HCT116 (cell line): ENCODE measurements at regions not wholly inside any gene's neighbourhood (a gene's known extent, or its start where the extent isn't known, plus 50 kb on each side); places are given as distances from the start of the nearest gene placed in this dataset.

Experiments used
- ATAC-seq: fragments of 200-7000 bp; cut with Tn5 transposase; 2 replicates; pipeline ENCODE4 v1.9.1; 2020; ENCODE audit warnings: mild to moderate bottlenecking, moderate library complexity
- BruUV-seq: library from RNA; stranded (reverse); fragments of 400-500 nt; replicated peaks from 2 replicates; lab custom pipeline; 2021; lab: Mats Ljungman, UMichigan
- CTCF ChIA-PET: fragments of 300-600 bp; sonication (Branson Sonifier 250); formaldehyde crosslinking; loops from one replicate; lab custom pipeline; 2021; ENCODE audit warnings: antibody characterized with exemption; lab: Charles Lee
- POLR2A ChIA-PET: fragments of 300-600, 350-600 bp; sonication (Branson Sonifier 250); formaldehyde crosslinking; loops from one replicate; lab custom pipeline; 2021; ENCODE audit warnings: antibody characterized with exemption; lab: Charles Lee
- RAD21 ChIA-PET, 2 experiments: fragments of 300-600 bp; sonication (Branson Sonifier 250); formaldehyde crosslinking; loops; one replicate each; lab custom pipeline; 2023; ENCODE audit warnings: low total read pairs in 2 of 2; ENCODE audit not compliant: uncharacterized antibody in 2 of 2, unreplicated experiment in 2 of 2, low non-redundant PET in 1 of 2; lab: Charles Lee
- DNase-seq: peaks from one replicate; pipeline ENCODE4 v3.0.0-alpha.2; 2010; ENCODE audit warnings: low read depth, low spot score
- H2AFZ ChIP-seq: fragments of 200-600 bp; shearing (Covaris generic), sonication (generic); 2 replicates; pipeline ENCODE4 v1.6.1; 2017; ENCODE audit warnings: low read depth, mixed run types, mixed read lengths, antibody characterized with exemption, low read length; ENCODE audit not compliant: poor library complexity, severe bottlenecking
- H3K27ac ChIP-seq: 2 replicates; pipeline ENCODE4 v1.5.1; 2012; ENCODE audit warnings: low read depth, low read length
- H3K27me3 ChIP-seq: fragments of 200-600 bp; sonication (generic); 2 replicates; pipeline ENCODE4 v1.6.1; 2016; ENCODE audit warnings: mixed run types, low read length, mixed read lengths; ENCODE audit not compliant: insufficient read depth
- H3K36me3 ChIP-seq, 2 experiments: fragments of 200-500 bp in 1 of 2; fragments of 200-600 bp in 1 of 2; sonication (Bioruptor generic) in 1 of 2; sonication (generic) in 1 of 2; 2 replicates each; pipeline versions ENCODE4 v1.5.1 to v1.6.1; 2014 to 2016; ENCODE audit warnings: low read length in 2 of 2, inconsistent platforms in 1 of 2, mixed read lengths in 1 of 2, mixed run types in 1 of 2; ENCODE audit not compliant: insufficient read depth in 2 of 2, control insufficient read depth in 1 of 2
- H3K4me1 ChIP-seq, 2 experiments: fragments of 200-600 bp in 1 of 2; sonication (generic) in 1 of 2; 2 replicates each; pipeline versions ENCODE4 v1.5.1 to v1.6.1; 2012 to 2017; ENCODE audit warnings: low read length in 2 of 2, inconsistent platforms in 1 of 2, mild to moderate bottlenecking in 1 of 2, mixed read lengths in 1 of 2, mixed run types in 1 of 2, moderate library complexity in 1 of 2; ENCODE audit not compliant: insufficient read depth in 2 of 2, control insufficient read depth in 1 of 2
- H3K4me2 ChIP-seq: fragments of 200-600 bp; sonication (generic); 2 replicates; pipeline ENCODE4 v1.6.1; 2017; ENCODE audit warnings: mixed run types, low read length, mixed read lengths
- H3K4me3 ChIP-seq, 2 experiments: fragments of 200-600 bp in 1 of 2; sonication (generic) in 1 of 2; replicated peaks in 1 of 2; 2 replicates each; pipeline ENCODE4 v1.5.1; 2011 to 2016; ENCODE audit warnings: low read length in 2 of 2, control low read depth in 1 of 2, low read depth in 1 of 2, mild to moderate bottlenecking in 1 of 2, mixed read lengths in 1 of 2, mixed run types in 1 of 2
- H3K79me2 ChIP-seq: fragments of 200-600 bp; sonication (generic); 2 replicates; pipeline ENCODE4 v1.6.1; 2017; ENCODE audit warnings: mild to moderate bottlenecking, mixed run types, low read length, moderate library complexity, mixed read lengths; ENCODE audit not compliant: insufficient read depth
- H3K9ac ChIP-seq: fragments of 200-600 bp; sonication (generic); 2 replicates; pipeline ENCODE4 v1.6.1; 2016; ENCODE audit warnings: low read length, mixed read lengths
- H3K9me2 ChIP-seq: fragments of 200-600 bp; sonication (generic), shearing (Covaris generic); 2 replicates; pipeline ENCODE4 v1.6.1; 2017; ENCODE audit warnings: mixed run types, mild to moderate bottlenecking, moderate library complexity; ENCODE audit not compliant: insufficient read depth
- H3K9me3 ChIP-seq, 2 experiments: fragments of 200-500 bp in 1 of 2; fragments of 200-600 bp in 1 of 2; sonication (Bioruptor generic) in 1 of 2; sonication (generic) in 1 of 2; 2 replicates each; pipeline ENCODE4 v1.6.1; 2014 to 2017; ENCODE audit warnings: low read length in 2 of 2, mixed read lengths in 2 of 2, inconsistent platforms in 1 of 2, low read depth in 1 of 2, mild to moderate bottlenecking in 1 of 2, mixed run types in 1 of 2, moderate library complexity in 1 of 2; ENCODE audit not compliant: control insufficient read depth in 1 of 2, insufficient read depth in 1 of 2
- H4K20me1 ChIP-seq: fragments of 200-600 bp; sonication (generic), shearing (Covaris generic); 2 replicates; pipeline ENCODE4 v1.6.1; 2017; ENCODE audit warnings: mixed run types, mild to moderate bottlenecking, moderate library complexity; ENCODE audit not compliant: insufficient read depth
- ATF3 ChIP-seq: IDR thresholded peaks from 2 replicates; pipeline ENCODE4 v1.6.1; 2012
- CBX3 ChIP-seq: IDR thresholded peaks from 2 replicates; pipeline ENCODE4 v1.6.1; 2012; ENCODE audit warnings: low read depth
- CEBPB ChIP-seq: IDR thresholded peaks from 2 replicates; pipeline ENCODE4 v1.6.1; 2012; ENCODE audit warnings: low read depth
- CTCF ChIP-seq, 3 experiments: fragments of 200-600 bp in 1 of 3; sonication (generic) in 1 of 3; IDR thresholded peaks in 2 of 3; conservative IDR thresholded peaks in 1 of 3; 2 replicates each; pipeline ENCODE4 v1.5.1; 2012 to 2017; ENCODE audit warnings: low read depth in 2 of 3, low read length in 2 of 3, antibody characterized with exemption in 1 of 3, borderline replicate concordance in 1 of 3, control low read depth in 1 of 3, mild to moderate bottlenecking in 1 of 3, mixed read lengths in 1 of 3, mixed run types in 1 of 3, moderate library complexity in 1 of 3; ENCODE audit not compliant: insufficient read depth in 1 of 3
- EGR1 ChIP-seq: IDR thresholded peaks from 2 replicates; pipeline ENCODE4 v1.6.1; 2012; ENCODE audit warnings: low read depth
- ELF1 ChIP-seq: IDR thresholded peaks from 2 replicates; pipeline ENCODE4 v1.6.1; 2012; ENCODE audit warnings: low read depth, borderline replicate concordance
- EZH2 ChIP-seq: fragments of 200-600 bp; sonication (generic); IDR thresholded peaks from 2 replicates; pipeline ENCODE4 v1.6.1; 2017; ENCODE audit warnings: antibody characterized with exemption, mixed run types
- EZH2phosphoT487 ChIP-seq: fragments of 200-600 bp; IDR thresholded peaks from 2 replicates; pipeline ENCODE4 v1.6.1; 2018; ENCODE audit warnings: antibody characterized with exemption, borderline replicate concordance
- FOSL1 ChIP-seq: IDR thresholded peaks from 2 replicates; pipeline ENCODE4 v1.6.1; 2012; ENCODE audit warnings: low read depth
- MAX ChIP-seq: IDR thresholded peaks from 2 replicates; pipeline ENCODE4 v1.6.1; 2012
- POLR2A ChIP-seq: IDR thresholded peaks from 2 replicates; pipeline ENCODE4 v1.7.0; 2011; ENCODE audit warnings: borderline replicate concordance; ENCODE audit not compliant: insufficient read depth, insufficient read length; ENCODE audit errors: extremely low read depth
- POLR2AphosphoS5 ChIP-seq: IDR thresholded peaks from 2 replicates; pipeline ENCODE4 v1.6.1; 2011; ENCODE audit warnings: mild to moderate bottlenecking, low read depth, low read length, moderate library complexity
- RAD21 ChIP-seq: IDR thresholded peaks from 2 replicates; pipeline ENCODE4 v1.6.1; 2012; ENCODE audit warnings: low read depth, mild to moderate bottlenecking
- SIN3A ChIP-seq: IDR thresholded peaks from 2 replicates; pipeline ENCODE4 v1.6.1; 2012; ENCODE audit warnings: low read depth
- SP1 ChIP-seq: IDR thresholded peaks from 2 replicates; pipeline ENCODE4 v1.6.1; 2012; ENCODE audit warnings: low read depth
- SRF ChIP-seq: IDR thresholded peaks from 2 replicates; pipeline ENCODE4 v1.6.1; 2012; ENCODE audit warnings: low read depth
- YY1 ChIP-seq: IDR thresholded peaks from 2 replicates; pipeline ENCODE4 v1.6.1; 2011; ENCODE audit warnings: low read length, low read depth, moderate library complexity, mild to moderate bottlenecking; ENCODE audit not compliant: insufficient replicate concordance; ENCODE audit errors: extremely low read depth
- ZBTB33 ChIP-seq: IDR thresholded peaks from 2 replicates; pipeline ENCODE4 v1.6.1; 2011; ENCODE audit warnings: mild to moderate bottlenecking, low read length, moderate library complexity; ENCODE audit not compliant: insufficient replicate concordance; ENCODE audit errors: extremely low read depth
- ZFX ChIP-seq: fragments of 450-650 bp; IDR thresholded peaks from 2 replicates; pipeline ENCODE4 v1.6.1; 2017
- ZNF274 ChIP-seq: fragments of 200-500 bp; sonication (Bioruptor generic); IDR thresholded peaks from 2 replicates; pipeline ENCODE4 v1.6.1; 2014; ENCODE audit warnings: mild to moderate bottlenecking, low read depth, low read length, inconsistent platforms
- intact Hi-C: fragments of 100-400 bp; cut with micrococcal nuclease; formaldehyde crosslinking; loops from 2 replicates; pipeline ENCODE4 v1.10.0; 2022

- Histone ChIP-seq H4K20me1 (no peaks in the 10 kb centered on the region), H3K4me1 (no peaks in the 10 kb centered on the region), H3K9ac (no peak overlapping the region), H3K36me3 (no peaks in the 10 kb centered on the region), H3K79me2 (no peaks in the 10 kb centered on the region), H3K4me2 (no peak overlapping the region), H2AFZ (no peak overlapping the region), H3K27ac (no peak overlapping the region), H3K9me3 (no peaks in the 10 kb centered on the region), H3K9me2 (no peaks in the 10 kb centered on the region), H3K27me3 (peaks cover 6% of the 10 kb centered on the region; the same call in 1 of the 2 replicates), H3K4me3 (no peak overlapping the region)
- POLR2A ChIA-PET = no interaction called here
- CTCF ChIA-PET = interaction anchor here (0.6 kb wide), 1 partner anchor 99 kb away, joined by 3 read pairs; no protein-coding TSS in a partner anchor
- intact Hi-C loops = no loop called here
- ATAC-seq (no peak), DNase-seq (no peak)
- RAD21 ChIA-PET = no interaction called here
- BruUV-seq = no TSS peak
- TF ChIP-seq SP1 (no peak), CEBPB (no peak), FOSL1 (no peak), YY1 (no peak), MAX (no peak), SIN3A (no peak), ZNF274 (no peak), SRF (no peak), EZH2 (no peak), EZH2phosphoT487 (no peak), CTCF (IDR thresholded peaks at IDR 0.05 in 2 of 3, conservative IDR thresholded peaks at IDR 0.05 in 1 of 3; ENCODE audit: borderline replicate concordance in 1 of 3, insufficient read depth in 1 of 3, low read depth in 2 of 3, low read length in 2 of 3) (no peak), EGR1 (no peak), RAD21 (no peak), ZBTB33 (no peak), POLR2A (no peak), ATF3 (no peak), POLR2AphosphoS5 (no peak), ZFX (no peak), ELF1 (no peak), CBX3 (no peak)
Measured at GRCh38 chr22:27310966-27311697, 490.4 kb downstream of the MN1 start.
